ENCODE measurements at regions not wholly inside any gene's neighbourhood (a gene's known extent, or its start where the extent isn't known, plus 50 kb on each side); places are given as distances from the start of the nearest gene placed in this dataset.

GRCh38 chr2:16262526-16263178 is 322.3 kb downstream of the MYCN start:
- H3K4me3 ChIP-seq (ENCODE audit: low read depth, low read length): no peak overlapping the region

DNA sequence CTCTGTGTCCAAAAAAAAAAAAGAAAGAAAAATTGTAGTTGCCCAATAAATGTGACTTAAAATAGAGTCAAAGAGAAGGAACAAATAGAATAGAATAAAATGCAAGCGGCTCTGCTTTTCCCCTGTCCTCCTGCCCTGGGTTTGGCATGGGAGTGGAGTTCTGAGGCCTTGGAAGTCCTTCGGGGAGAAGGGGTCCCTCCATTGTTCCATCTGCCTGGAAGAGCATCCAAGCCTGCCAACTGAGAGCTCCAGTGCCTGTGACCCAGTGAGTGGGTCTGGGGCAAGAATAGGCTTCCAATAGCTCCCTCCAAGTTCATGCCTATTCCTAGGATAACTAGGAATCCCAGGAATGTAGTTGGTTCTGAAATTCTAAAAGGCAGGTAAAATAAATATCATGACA is 321.4 kb downstream of the MYCN start:
- H3K4me3 ChIP-seq (ENCODE audit: low read depth, low read length): no peak overlapping the region

GRCh38 chr2:16261071-16261470 is 320.7 kb downstream of the MYCN start:
- H3K4me3 ChIP-seq (ENCODE audit: low read depth, low read length): no peak overlapping the region

DNA sequence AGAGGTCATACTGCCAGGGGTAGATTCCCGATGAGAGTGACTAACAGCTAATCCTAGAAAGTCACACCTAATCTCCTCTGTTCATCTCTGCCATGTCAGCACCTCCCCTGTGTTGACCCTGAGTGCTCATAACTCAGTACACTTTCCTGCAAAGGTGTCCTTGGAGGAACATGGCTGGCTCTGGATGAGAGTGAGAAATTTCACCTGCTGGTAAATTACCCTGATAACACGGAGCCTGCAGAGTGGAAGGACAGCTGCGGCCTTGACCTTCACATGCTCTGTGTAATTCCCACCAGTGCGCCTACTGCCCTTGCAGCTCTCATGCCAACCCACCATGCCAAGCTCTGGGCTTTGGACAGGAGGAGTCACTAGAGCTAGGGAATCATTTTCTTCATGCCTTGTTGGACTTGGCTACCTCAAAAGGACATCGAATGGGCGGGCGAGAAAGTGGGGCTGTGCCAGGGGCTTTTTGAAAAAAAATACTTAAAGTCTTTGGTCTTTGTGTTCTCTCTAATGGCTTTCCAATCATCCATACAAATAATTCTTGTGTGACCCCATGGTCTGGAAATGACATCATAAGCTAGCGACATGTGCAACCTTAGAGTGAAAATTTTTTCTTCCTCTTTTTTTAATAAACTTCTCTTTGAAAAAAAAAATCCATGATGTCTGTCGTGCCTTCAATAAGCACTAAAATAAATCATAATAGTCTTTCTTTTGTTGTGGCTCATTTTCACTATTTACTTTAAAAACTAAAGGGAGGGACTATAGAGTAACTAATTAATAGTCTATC is 319.9 kb downstream of the MYCN start:
- no peak overlapping the region for H3K4me3 ChIP-seq (ENCODE audit: low read depth, low read length)

- no peak overlapping the region for H3K4me3 ChIP-seq (ENCODE audit: low read depth, low read length)
These were observed 318.7 kb downstream of the MYCN start for GRCh38 chr2:16259010-16259409.

DNA sequence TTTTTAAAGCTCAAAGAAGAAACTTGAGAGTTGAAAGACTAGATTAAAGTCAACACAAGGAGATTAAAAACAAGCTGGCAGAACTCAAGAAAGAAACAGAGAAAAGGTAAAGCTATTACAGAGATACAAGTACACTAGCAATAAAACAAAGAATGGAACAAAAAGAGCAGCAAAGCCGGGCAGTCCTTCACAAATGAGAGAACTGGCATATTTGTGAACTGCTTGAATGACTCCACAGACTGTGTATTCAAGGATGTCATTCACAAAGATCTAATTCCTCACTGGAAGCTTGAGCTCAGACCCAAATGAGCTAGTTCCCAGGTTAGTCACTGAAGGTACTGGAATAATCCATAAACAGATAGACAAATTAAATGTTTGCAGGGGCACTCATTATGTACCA is 318.0 kb downstream of the MYCN start:
- H3K4me3 ChIP-seq (ENCODE audit: low read depth, low read length): no peak overlapping the region

DNA sequence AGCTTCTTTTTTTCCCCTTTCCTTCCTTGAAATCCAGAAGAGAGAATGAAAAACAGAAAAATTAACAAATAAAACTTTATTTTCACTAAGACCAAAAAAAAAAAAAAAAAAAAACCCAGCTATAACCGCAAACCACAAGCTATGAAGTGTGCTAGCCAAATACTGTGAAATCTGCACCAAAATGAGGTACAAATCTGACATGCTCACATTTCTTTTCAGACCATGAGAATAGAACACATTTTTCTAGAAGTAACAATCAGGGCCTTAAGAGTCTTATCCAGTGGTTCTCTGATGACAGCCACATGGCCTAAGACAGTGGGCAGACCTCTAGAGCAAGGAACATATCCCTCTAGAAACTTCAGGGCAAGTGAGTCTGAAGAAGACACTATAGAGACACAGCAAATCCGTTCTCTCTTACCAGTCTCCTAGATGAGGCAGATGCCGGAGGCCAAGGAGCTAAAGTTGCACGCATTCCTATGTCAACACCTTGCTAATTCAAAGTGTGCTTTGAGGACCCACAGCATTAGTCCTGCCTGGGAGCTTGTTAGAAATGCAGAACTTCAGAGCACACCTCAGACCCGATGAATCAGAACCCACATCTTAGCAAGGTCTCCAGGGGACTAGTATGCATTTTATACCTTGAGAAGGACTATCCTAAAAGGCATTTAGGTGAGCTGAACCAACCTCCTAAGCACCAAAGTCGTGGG is 317.1 kb downstream of the MYCN start:
- H3K4me3 ChIP-seq (ENCODE audit: low read depth, low read length): no peak overlapping the region

DNA sequence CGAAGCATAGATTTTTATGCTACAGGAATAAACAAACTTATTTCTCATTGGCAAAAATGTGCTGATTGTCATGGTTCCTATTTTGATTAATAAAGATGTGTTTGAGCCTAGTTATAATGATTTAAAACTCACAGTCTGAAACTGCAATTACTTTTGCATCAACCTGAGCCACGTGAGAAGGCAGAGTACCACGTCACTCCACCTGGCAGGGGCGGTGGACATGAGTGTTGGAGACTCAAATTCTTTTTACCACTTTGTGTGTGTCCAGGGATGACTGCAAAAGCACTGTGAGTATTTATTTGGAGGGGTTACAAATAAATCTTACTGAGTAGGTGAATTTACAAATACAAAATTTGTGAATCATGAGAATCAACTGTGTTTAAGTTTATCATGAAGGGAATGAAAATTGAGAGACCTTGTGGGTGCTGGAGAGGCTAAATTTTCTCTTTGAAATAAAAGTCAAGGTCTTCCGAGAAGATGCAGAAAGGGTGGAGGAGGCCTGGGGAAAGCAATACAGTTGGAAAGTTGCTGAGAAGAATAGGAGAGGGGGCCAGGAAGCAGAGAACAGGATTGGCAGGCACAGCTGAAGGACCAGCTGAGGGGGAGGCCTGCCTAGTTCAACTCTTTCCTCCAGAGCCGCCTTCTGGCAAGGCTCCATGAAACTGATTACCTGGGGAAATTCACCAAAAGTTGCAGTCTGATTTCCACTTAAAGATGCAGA is 316.4 kb downstream of the MYCN start:
- H3K4me3 ChIP-seq (ENCODE audit: low read depth, low read length): no peak overlapping the region

DNA sequence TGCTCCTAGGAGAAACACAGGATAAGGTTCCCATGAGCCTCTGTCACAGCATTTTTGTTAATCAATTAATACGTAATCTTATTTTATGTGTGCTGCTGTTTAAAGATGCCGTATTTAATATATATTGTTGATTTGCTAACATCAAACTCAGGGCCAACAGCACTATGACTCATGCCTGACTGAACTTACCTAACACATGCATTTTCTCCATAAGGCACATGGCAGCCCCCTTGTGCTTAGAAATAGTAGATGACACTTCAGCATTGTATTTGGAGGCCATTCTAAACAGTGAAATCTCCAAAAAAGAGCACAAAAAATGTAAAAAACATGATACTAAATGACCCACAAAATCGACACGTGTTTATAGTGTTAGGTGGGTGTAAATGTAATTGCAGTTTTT is 314.8 kb downstream of the MYCN start:
- H3K4me3 ChIP-seq (ENCODE audit: low read depth, low read length): no peak overlapping the region

DNA sequence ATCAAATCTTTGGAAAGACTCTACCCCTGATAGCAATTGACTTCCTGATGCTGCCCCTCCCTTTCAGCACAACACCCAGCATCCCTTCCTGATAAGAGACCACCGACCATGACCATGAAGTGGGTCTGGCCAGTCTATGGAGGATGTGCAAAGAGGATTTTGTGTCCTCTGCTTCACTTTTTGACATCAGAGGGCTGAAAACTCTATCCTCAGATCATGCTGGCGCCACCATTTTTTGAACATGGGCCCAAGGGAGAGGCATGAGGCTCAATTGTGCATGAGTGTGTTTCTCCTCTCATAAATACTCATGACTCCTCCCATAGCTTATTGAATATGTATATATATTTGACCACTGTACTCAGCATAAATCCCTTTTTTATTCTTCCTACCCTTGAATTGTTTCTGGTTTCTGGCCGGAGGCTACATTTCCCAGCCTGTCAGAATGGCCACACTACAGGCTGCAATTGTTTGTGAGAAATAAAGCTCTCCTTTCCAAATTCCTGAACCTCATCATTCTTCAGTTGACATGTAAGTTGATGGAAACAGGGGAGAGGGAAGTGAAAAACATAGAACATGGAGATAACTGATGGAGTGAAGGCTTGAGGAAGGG is 314.1 kb downstream of the MYCN start:
- H3K4me3 ChIP-seq (ENCODE audit: low read depth, low read length): no peak overlapping the region

GRCh38 chr2:16253291-16253690 is 312.9 kb downstream of the MYCN start:
- H3K4me3 ChIP-seq (ENCODE audit: low read depth, low read length): no peak overlapping the region

- no peak overlapping the region for H3K4me3 ChIP-seq (ENCODE audit: low read depth, low read length)
These were observed 312.5 kb downstream of the MYCN start for GRCh38 chr2:16252891-16253290.

DNA sequence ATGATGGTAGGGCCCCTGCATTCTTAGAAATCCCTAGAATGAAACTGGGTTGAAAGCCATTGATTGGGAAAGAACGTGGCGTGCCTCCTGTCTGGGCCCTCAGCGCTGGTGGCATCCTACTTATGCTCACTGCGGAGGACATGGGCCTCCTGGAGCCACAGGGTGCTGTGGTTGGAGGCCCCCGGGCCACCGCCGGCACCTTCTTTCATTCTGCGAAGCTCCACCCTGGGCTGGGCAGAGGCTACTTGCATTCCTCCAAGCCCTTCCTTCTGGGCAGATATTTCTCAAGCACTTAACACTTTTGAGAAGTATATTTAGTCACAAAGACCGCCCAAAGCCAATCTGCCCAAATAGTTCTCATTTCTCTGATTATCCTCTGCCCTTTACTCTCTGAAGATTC is 311.9 kb downstream of the MYCN start:
- H3K4me3 ChIP-seq (ENCODE audit: low read depth, low read length): no peak overlapping the region

- H3K4me3 ChIP-seq (ENCODE audit: low read depth, low read length): no peak overlapping the region
These were observed 311.3 kb downstream of the MYCN start for GRCh38 chr2:16251511-16252225.

DNA sequence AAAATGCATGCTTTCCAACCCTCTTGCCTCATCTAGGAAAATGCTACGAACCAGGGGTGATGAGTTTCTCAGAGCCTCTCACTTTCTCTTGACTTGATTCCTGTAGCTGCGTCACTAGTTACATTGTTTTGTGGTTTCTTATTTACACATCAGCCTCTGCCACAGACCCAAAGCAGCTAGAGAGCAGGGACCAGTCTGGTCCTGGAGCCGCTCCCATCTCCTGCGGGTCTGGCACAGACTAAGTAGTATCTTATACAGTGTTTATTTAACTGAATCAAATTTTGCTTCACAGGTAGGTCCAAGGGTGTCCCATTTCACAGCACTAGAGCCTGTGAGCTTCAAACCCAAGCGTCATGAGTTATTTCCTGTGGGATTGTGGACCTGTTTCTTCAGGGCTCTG is 310.5 kb downstream of the MYCN start:
- H3K4me3 ChIP-seq (ENCODE audit: low read depth, low read length): no peak overlapping the region

GRCh38 chr2:16250466-16250865 is 310.1 kb downstream of the MYCN start:
- no peak overlapping the region for H3K4me3 ChIP-seq (ENCODE audit: low read depth, low read length)

DNA sequence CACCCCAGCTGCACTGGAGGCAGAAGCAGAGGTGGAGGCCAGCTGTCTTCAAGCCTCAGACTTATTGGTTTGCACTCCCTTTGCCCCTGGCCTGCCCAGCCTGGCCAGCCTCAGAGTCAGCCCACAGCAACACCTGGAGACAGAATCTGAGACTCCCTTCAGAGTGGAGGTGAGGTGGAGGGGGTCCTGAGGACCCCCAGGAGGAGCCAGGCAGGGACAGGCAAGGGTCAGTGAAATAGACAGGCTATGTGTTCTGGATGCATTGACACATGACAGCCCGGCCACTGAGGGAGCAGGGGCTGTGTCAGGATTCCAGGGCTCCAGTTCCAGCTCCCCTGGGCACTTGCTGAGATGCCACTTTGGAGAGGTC is 309.7 kb downstream of the MYCN start:
- H3K4me3 ChIP-seq (ENCODE audit: low read depth, low read length): no peak overlapping the region

- no peak overlapping the region for H3K4me3 ChIP-seq (ENCODE audit: low read depth, low read length)
These were observed 309.1 kb downstream of the MYCN start for GRCh38 chr2:16249246-16250055.

DNA sequence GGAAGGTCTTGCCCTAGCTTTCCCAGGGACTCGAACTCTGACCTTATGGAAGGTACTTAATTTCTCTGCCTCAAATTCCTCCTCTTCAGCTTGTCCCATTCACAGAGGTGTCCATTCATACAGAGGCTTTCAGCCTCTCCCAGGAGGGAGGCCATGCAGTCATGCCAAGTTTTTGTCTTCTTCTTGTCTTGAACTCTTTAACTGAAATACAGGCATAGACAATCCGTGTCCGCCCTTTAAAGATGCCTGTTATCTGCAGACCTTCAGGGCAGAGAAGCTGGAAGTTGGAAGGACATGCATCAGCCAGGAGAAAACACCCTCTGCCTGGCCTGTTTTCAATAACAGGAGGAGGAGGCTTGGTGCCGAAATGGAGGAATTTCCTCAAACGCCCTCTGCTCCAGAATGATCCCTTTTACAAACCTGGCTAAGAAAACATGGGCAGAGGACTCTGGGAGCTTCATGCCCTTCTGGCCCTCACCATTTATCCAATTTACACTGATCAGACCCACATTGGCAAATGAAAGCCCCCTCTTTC is 308.3 kb downstream of the MYCN start:
- no peak overlapping the region for H3K4me3 ChIP-seq (ENCODE audit: low read depth, low read length)

Data from iPS-11a (cell line).